Loucy (cell line): ENCODE measurements at regions not wholly inside any gene's neighbourhood (a gene's known extent, or its start where the extent isn't known, plus 50 kb on each side); places are given as distances from the start of the nearest gene placed in this dataset.

Experiments
- H2AFZ ChIP-seq: fragments of 200-600 bp; sonication (generic); 2 replicates; pipeline ENCODE4 v1.6.0; 2016; ENCODE audit warnings: antibody characterized with exemption, mild to moderate bottlenecking, low read length, moderate library complexity
- H3F3A ChIP-seq: fragments of 200-600 bp; 2 replicates; pipeline ENCODE4 v1.6.0; 2016; ENCODE audit warnings: antibody characterized with exemption, low read depth, mild to moderate bottlenecking
- H3K27me3 ChIP-seq: fragments of 200-600 bp; sonication (generic); 2 replicates; pipeline ENCODE4 v1.6.1; 2014; ENCODE audit warnings: low read length, mild to moderate bottlenecking; ENCODE audit not compliant: insufficient read depth, poor library complexity, severe bottlenecking
- H3K36me3 ChIP-seq: fragments of 200-600 bp; sonication (generic); 2 replicates; pipeline ENCODE4 v1.6.1; 2016; ENCODE audit warnings: low read length; ENCODE audit not compliant: insufficient read depth
- H3K4me1 ChIP-seq: fragments of 200-600 bp; sonication (generic); 2 replicates; pipeline ENCODE4 v1.5.1; 2014; ENCODE audit warnings: low read length, mild to moderate bottlenecking; ENCODE audit not compliant: insufficient read depth, poor library complexity, severe bottlenecking
- H3K4me2 ChIP-seq: fragments of 200-600 bp; sonication (generic); 2 replicates; pipeline ENCODE4 v1.6.0; 2014; ENCODE audit warnings: antibody characterized with exemption, low read length, low read depth, mild to moderate bottlenecking; ENCODE audit not compliant: poor library complexity, severe bottlenecking
- H3K4me3 ChIP-seq: fragments of 200-600 bp; sonication (generic); 2 replicates; pipeline ENCODE4 v1.5.1; 2014; ENCODE audit warnings: low read length, mild to moderate bottlenecking, mixed read lengths; ENCODE audit not compliant: poor library complexity, severe bottlenecking
- H3K79me2 ChIP-seq: fragments of 200-600 bp; sonication (generic); 2 replicates; pipeline ENCODE4 v1.6.1; 2014; ENCODE audit warnings: low read length; ENCODE audit not compliant: insufficient read depth
- H3K9ac ChIP-seq: fragments of 200-600 bp; sonication (generic); 2 replicates; pipeline ENCODE4 v1.6.0; 2014; ENCODE audit warnings: mild to moderate bottlenecking, low read depth, low read length, moderate library complexity; ENCODE audit not compliant: poor library complexity, severe bottlenecking
- H3K9me2 ChIP-seq: fragments of 200-600 bp; sonication (generic); replicated peaks from 2 replicates; pipeline ENCODE4 v1.6.1; 2016; ENCODE audit warnings: low read depth, low read length, mixed read lengths
- H3K9me3 ChIP-seq: fragments of 200-600 bp; sonication (generic); 2 replicates; pipeline ENCODE4 v1.6.1; 2014; ENCODE audit warnings: mild to moderate bottlenecking, antibody characterized with exemption, low read length, low read depth; ENCODE audit not compliant: insufficient read depth
- H4K20me1 ChIP-seq: fragments of 200-600 bp; sonication (generic); 2 replicates; pipeline ENCODE4 v1.6.0; 2014; ENCODE audit warnings: antibody characterized with exemption, low read length, mild to moderate bottlenecking; ENCODE audit not compliant: insufficient read depth, poor library complexity, severe bottlenecking
- CTCF ChIP-seq: fragments of 200-600 bp; sonication (generic); conservative IDR thresholded peaks from 2 replicates; pipeline ENCODE4 v1.5.1; 2014; ENCODE audit warnings: mild to moderate bottlenecking, antibody characterized with exemption, low read length
- EZH2phosphoT487 ChIP-seq: fragments of 200-600 bp; IDR thresholded peaks from 2 replicates; pipeline ENCODE4 v1.6.1; 2018; ENCODE audit warnings: antibody characterized with exemption, mild to moderate bottlenecking, moderate library complexity, borderline replicate concordance

- H3K4me2 ChIP-seq, result no peak overlapping the region
- H3K27me3 ChIP-seq, result no peaks in the 10 kb centered on the region
- no peak overlapping the region for H3K4me3 ChIP-seq
- H3K9me3 ChIP-seq, result no peaks in the 10 kb centered on the region
- H3K9ac ChIP-seq, result no peak overlapping the region
- H2AFZ ChIP-seq, result no peak overlapping the region
- no peaks in the 10 kb centered on the region for H3F3A ChIP-seq
- H3K4me1 ChIP-seq, result no peaks in the 10 kb centered on the region
- no peaks in the 10 kb centered on the region for H3K79me2 ChIP-seq
- no peaks in the 10 kb centered on the region for H3K36me3 ChIP-seq
- no peak for TF ChIP-seq CTCF
- no peak for TF ChIP-seq EZH2phosphoT487
- no peaks in the 10 kb centered on the region for H3K9me2 ChIP-seq
- no peaks in the 10 kb centered on the region for H4K20me1 ChIP-seq
Measured at GRCh38 chr4:89411539-89412309, 104.1 kb upstream of the GPRIN3 start.

- H3K36me3 ChIP-seq, result no peaks in the 10 kb centered on the region
- no peaks in the 10 kb centered on the region for H3F3A ChIP-seq
- no peak overlapping the region for H3K9ac ChIP-seq
- no peaks in the 10 kb centered on the region for H3K79me2 ChIP-seq
- H3K27me3 ChIP-seq, result no peaks in the 10 kb centered on the region
- no peak overlapping the region for H3K4me2 ChIP-seq
- no peaks in the 10 kb centered on the region for H4K20me1 ChIP-seq
- TF ChIP-seq CTCF (no peak), EZH2phosphoT487 (no peak)
- H2AFZ ChIP-seq, result no peak overlapping the region
- H3K4me3 ChIP-seq, result no peak overlapping the region
- H3K4me1 ChIP-seq, result no peaks in the 10 kb centered on the region
- no peaks in the 10 kb centered on the region for H3K9me3 ChIP-seq
- H3K9me2 ChIP-seq, result no peaks in the 10 kb centered on the region
Measured at GRCh38 chr4:89410687-89411086, 103.1 kb upstream of the GPRIN3 start.

DNA sequence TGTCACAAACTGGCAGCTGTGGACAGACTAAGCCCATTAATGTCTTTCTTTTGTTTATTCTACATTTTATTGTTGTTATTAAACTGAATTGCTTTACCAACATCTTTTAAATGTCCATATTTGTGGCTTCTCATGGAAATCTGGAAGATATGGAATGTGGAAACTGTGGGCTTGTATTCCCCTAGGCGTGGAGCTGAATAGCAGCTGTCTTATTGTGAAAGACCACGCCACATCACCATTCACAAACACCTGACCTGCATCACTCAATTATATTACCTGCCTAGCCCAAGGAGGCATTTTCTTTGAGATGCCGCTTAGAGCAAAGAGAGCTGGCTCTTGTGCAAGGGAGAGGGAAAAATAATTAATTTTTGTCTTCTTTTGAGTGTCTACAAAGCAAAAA is 96.9 kb upstream of the GPRIN3 start:
- H3K4me3 ChIP-seq, result no peak overlapping the region
- H3K79me2 ChIP-seq, result no peaks in the 10 kb centered on the region
- no peaks in the 10 kb centered on the region for H3K4me1 ChIP-seq
- H3F3A ChIP-seq, result no peaks in the 10 kb centered on the region
- H3K36me3 ChIP-seq, result no peaks in the 10 kb centered on the region
- H4K20me1 ChIP-seq, result no peaks in the 10 kb centered on the region
- H3K27me3 ChIP-seq, result no peaks in the 10 kb centered on the region
- TF ChIP-seq EZH2phosphoT487 (no peak), CTCF (no peak)
- no peaks in the 10 kb centered on the region for H3K9me2 ChIP-seq
- H2AFZ ChIP-seq, result no peak overlapping the region
- H3K4me2 ChIP-seq, result no peak overlapping the region
- H3K9ac ChIP-seq, result no peak overlapping the region
- no peaks in the 10 kb centered on the region for H3K9me3 ChIP-seq
